ENCODE measurements at regions not wholly inside any gene's neighbourhood (a gene's known extent, or its start where the extent isn't known, plus 50 kb on each side); places are given as distances from the start of the nearest gene placed in this dataset.

DNA sequence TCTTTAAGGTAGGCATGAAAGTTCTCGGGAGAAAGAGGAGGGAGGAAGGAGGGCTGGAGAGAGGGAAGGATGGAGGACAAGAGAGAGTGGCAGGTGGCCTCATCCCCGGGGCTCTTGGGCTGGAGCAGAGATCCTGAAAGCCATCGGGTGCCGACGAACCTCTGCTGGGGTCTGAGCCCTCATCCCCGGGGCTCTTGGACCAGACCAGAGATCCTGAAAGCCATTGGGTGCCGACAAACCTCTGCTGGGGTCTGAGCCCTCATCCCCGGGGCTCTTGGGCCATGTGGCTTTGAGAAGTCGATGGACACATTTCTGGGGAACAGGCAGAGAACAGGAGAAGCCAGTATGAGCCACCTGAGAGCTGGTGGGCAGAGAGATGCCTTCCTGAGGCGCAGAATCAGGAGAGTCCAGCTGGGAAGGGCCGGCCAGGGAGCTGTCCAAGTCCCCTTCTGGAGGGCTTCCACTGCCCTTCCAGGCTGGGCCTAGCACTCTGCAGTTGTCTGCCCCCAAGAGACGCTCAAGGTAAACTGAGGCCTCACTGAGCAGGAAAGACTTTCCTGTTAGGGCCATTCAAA, 1398.1 kb downstream of the BRD1 start:
- peak; percentile 38 for DNase-seq

- DNase-seq, result no peak
These were observed 1398.9 kb downstream of the BRD1 start for GRCh38 chr22:48428631-48429371.

DNA sequence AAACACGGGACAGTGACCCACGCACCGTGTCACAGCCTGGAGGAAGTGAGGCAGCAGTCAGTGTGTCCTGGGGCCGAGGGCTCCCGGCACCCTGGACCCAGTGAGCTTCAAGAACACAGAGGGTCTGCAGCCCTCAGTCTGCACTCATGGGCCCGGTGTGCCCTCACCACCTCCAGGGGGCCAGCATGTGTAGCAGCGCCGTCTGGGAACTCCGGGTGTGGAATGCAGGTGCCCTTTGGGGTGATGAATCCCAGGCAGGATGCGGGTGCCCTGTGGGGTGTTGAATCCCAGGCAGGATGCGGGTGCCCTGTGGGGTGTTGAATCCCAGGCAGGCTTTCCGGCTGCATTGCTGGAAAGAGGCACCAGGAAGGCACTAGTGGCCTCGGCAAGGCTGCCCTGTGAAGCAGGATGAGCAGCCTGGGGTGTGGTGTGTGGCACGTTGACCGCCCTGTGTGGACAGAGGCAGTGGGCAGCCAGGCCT, 1399.9 kb downstream of the BRD1 start:
- no peak for DNase-seq

DNA sequence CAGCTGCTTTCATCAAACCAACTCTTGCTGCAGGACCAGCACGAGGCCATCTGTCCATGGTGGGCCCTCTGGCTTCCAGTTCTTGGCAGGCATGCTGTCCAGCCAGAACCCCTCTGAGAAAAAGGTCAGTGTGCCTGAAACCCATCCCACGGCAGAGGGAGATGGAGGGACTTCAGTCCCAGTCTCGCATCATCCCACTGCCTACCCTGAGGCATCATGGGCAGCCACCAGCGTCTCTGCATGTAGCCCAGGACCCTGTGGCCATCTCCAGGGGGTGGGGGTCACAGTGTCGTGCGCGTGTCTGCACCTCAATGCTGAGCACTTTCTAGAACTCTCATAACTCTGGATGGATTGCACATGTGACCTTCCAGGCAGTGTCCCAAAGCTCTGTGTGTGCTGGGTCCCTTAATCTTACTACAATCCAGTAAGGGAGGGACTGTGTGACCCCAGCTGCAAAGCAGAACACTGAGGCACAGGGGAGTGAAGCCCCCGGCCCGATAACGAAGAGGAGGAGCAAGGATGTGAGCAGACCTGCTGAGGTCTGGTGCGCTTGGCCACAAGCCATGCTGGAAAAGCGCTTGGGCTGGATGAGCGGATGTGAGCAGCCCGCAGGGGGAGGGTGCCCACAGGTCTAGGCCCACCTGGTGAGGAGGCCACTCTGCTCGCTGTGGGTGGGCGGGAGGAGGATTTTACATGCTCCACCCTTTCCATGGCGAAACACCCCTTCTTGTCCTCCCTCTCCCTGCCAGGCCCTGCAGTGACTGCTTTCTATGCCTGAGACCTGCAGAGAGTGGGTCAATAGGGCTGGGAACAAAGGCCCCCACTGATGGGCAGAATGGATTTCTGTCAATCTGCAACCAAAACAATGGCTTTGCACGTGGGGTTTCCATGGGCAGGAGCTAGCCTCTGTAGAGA, 1401.0 kb downstream of the BRD1 start:
- peak; percentile 52 for DNase-seq

- peak; percentile 19 for DNase-seq
These were observed 1402.0 kb downstream of the BRD1 start for GRCh38 chr22:48425641-48426040.

GRCh38 chr22:48425091-48425506, 1402.6 kb downstream of the BRD1 start:
- peak; percentile 59 for DNase-seq

DNA sequence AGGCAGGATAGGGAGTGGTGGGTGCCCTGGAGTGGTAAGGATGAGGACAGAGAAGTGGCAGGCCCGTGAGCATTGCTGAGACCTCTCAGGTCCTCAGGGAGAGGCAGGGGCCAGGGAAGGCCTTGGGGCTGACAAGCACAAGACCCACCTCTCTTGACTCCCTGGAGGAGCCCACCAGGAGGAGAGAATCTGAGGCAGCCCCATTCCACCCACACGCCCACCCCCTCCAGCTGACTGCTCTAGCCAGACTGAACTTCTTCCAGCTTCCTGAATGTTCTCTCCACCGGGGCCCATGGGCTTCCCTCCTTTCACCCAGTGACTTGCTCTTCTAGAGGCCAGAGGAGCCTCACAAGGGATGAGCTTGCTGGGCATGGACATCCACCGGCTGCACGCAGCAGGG, 1403.0 kb downstream of the BRD1 start:
- DNase-seq, result peak; percentile 41

DNA sequence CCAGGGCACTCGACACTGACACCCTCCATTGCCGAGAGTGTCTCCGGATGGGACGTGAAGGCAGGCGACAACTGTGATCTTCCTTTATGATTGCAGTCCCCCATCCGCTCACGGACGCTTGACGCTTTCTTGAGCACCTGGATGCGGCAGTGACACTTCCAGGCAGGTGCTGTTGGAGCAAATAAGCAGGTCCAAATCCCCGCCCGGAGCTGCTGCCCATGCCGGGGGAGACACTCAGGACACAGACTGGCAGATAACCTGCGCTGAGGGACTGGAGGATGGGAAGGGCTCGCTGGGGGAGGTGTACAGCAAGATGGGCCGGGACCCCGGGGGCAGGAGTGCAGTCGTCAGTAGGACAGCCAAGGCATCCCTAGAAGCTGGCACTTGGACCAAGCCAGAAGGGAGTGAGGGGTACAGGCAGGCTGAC, 1403.5 kb downstream of the BRD1 start:
- no peak for DNase-seq

- DNase-seq, result no peak
These were observed 1404.2 kb downstream of the BRD1 start for GRCh38 chr22:48423481-48423911.

DNA sequence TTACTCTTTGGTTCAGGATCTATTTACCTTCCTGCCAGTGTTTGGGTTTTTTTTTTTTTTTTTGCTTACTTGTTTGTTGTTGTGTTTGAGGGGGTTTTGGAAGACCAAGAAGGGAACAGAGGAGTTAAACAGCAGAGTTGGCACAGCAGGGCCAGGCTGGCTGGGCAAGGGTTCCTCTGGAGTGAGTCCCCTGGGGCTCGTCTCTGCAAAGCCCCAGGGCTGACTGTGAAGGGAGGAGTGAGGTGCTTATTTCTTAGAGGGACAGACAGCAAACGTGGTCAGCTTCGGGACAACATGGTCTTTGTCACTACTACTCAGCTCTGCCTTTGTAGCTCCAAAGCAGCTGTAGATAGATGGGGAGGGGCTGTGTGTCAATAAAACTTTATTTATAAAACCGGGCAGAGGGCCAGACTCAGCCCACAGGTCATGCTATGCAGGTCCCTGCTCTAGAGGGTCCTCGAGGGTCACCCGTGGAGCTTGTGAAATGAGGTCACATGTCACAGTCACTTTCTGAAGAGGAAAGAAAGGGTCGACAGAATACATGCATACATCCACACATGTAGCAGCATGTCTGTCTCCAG, 1404.7 kb downstream of the BRD1 start:
- DNase-seq, result peak; percentile 24

DNA sequence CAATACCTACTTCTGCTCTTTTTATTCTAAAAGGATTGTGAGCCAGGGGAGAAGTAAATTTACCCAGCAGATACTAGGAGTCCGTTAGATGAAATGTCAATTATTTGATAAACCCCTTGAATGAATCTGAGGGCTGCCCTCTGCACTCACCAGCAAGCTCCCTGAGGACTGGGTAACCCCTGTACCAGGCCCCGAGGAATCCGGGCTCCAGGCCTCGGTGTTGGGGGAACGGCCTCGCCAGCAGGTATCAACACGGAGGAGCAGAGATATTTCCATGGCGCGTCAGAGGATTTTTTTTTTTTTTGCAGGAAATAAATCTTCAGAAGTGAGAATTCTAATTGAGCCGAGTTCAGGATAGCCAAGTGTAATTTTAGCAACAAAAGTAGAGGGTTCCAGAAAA, 1408.8 kb downstream of the BRD1 start:
- DNase-seq, result no peak

- peak; percentile 49 for DNase-seq
These were observed 1410.2 kb downstream of the BRD1 start for GRCh38 chr22:48417225-48418070.

GRCh38 chr22:48416396-48417224, 1411.1 kb downstream of the BRD1 start:
- DNase-seq, result peak; percentile 5

GRCh38 chr22:48415520-48415919, 1412.2 kb downstream of the BRD1 start:
- peak; percentile 54 for DNase-seq

GRCh38 chr22:48414651-48415050, 1413.0 kb downstream of the BRD1 start:
- peak; percentile 54 for DNase-seq

DNA sequence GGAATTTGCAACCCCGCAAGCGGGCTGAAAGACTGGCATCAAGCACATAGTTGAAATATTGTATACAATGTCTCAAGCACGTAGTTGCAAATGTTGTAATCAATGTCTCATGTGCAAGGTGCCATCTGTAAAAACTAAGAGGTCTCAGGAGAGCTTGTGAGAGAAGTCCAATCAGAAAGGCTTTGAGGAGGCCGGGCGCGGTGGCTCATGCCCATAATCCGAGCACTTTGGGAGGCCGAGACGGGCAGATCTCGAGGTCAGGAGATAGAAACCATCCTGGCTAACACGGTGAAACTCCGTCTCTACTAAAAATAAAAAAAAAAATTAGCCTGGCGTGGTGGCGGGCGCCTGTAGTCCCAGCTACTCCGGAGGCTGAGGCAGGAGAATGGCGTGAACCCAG, 1414.7 kb downstream of the BRD1 start:
- peak; percentile 5 for DNase-seq

- no peak for DNase-seq
These were observed 1417.1 kb downstream of the BRD1 start for GRCh38 chr22:48410536-48410935.

DNA sequence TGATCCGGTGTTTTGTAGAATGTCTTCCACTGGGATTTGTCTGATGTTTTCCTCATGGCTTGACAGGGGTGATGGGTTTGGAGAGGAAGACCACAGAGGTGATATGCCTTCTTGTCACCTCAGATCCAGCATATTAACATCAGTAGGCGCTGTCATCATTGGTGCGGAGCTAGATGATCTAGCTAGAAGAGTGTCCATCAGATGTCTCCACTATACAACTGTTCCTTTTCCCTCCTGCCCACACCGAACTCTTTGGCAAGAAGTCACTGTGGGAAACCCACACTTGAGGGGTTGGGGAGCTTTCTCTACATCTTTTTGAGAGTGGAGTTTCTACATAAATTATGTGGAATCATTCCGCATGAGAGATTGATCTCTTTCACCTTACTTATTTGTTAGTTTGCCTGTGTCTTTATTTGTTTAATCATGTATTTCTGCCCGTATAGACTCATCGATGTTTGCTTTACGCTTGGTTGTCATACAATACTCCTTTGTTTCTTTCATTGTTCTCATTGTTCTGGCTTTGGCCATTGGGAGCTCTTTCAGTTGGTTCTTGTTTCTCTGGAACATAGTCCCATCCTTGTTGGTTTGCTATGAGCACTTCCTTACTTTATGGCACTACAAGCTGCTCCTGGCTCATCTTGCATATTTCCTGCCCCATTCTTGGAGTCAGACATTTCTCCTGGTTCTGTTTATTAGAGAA, 1420.3 kb downstream of the BRD1 start:
- DNase-seq, result no peak

GRCh38 chr22:48406161-48406560, 1421.5 kb downstream of the BRD1 start:
- DNase-seq, result no peak

- DNase-seq, result no peak
These were observed 1421.9 kb downstream of the BRD1 start for GRCh38 chr22:48405741-48406140.
